Rectal smooth muscle tissue (tissue), 1 donor: ENCODE measurements at regions not wholly inside any gene's neighbourhood (a gene's known extent, or its start where the extent isn't known, plus 50 kb on each side); places are given as distances from the start of the nearest gene placed in this dataset.
A peak's percentile ranks its signal among the peaks of the same experiment; 100 is the strongest.
"Not testable (repeated sequence)": the region's sequence is repeated elsewhere in the genome, so short reads cannot be mapped to it uniquely, and the experiment has no call there.

Experiments
- H3K27ac ChIP-seq: one replicate; pipeline ENCODE4 v1.7.0; 2013; ENCODE audit warnings: low read depth, low read length, inconsistent platforms
- H3K27me3 ChIP-seq: one replicate; pipeline ENCODE4 v1.7.0; 2013; ENCODE audit warnings: low read length; ENCODE audit not compliant: control insufficient read depth, insufficient read depth
- H3K36me3 ChIP-seq: one replicate; pipeline ENCODE4 v1.7.0; 2013; ENCODE audit warnings: low read length; ENCODE audit not compliant: control insufficient read depth, insufficient read depth
- H3K4me1 ChIP-seq: one replicate; pipeline ENCODE4 v1.7.0; 2013; ENCODE audit warnings: low read length; ENCODE audit not compliant: control insufficient read depth, insufficient read depth
- H3K4me3 ChIP-seq: one replicate; pipeline ENCODE4 v1.7.0; 2013; ENCODE audit warnings: low read length
- H3K9ac ChIP-seq: one replicate; pipeline ENCODE4 v1.7.0; 2013; ENCODE audit warnings: low read length

DNA sequence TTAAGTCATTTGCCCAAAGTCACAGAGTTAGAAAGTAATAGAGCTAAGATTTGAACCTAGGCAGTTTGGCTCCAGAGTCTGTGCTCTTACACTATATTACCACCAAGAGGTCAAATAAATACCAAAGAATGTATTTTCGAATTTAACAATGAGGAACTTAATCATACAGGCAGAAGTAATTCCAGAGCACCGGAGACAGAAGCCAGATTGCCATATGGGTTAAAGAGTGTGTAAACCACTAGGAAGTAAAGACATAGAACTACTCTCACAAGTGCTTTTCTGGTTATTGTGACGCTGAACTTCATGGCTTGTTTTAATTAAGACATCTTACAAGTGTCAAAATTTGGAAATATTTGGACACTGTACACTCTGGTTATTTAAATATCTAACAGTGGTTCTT lies 114.5 kb upstream of the NBPF19 start:
- not testable (repeated sequence) for H3K36me3 ChIP-seq, H3K4me1 ChIP-seq, H3K27me3 ChIP-seq, H3K27ac ChIP-seq, H3K4me3 ChIP-seq, H3K9ac ChIP-seq

- not testable (repeated sequence) for H3K27ac ChIP-seq, H3K36me3 ChIP-seq, H3K9ac ChIP-seq, H3K4me3 ChIP-seq, H3K4me1 ChIP-seq, H3K27me3 ChIP-seq
Measured at GRCh38 chr1:149361310-149361709, 113.5 kb upstream of the NBPF19 start.

GRCh38 chr1:149364188-149364981 lies 110.5 kb upstream of the NBPF19 start:
- not testable (repeated sequence) for H3K27ac ChIP-seq, H3K9ac ChIP-seq, H3K27me3 ChIP-seq, H3K4me1 ChIP-seq, H3K4me3 ChIP-seq, H3K36me3 ChIP-seq

DNA sequence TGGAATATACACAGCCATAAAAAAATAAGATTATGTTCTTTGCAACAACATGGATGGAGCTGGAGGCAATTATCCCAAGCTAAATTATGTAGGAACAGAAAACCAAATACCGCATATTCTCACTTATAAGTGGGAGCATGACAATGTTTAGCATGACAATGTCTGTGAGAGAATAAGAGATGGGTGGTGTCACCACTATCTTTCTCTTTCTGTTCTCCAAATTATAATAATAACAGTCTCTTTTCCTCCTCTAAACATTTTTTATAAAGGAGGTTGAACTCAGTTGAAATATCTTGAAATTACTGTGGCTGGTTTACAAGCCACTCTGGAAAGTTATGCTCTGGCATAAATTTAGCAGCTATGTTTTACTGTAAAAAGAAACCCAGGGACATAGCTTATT lies 108.4 kb upstream of the NBPF19 start:
- H3K27me3 ChIP-seq, H3K9ac ChIP-seq, H3K4me1 ChIP-seq, H3K4me3 ChIP-seq, H3K36me3 ChIP-seq, H3K27ac ChIP-seq: not testable (repeated sequence)

DNA sequence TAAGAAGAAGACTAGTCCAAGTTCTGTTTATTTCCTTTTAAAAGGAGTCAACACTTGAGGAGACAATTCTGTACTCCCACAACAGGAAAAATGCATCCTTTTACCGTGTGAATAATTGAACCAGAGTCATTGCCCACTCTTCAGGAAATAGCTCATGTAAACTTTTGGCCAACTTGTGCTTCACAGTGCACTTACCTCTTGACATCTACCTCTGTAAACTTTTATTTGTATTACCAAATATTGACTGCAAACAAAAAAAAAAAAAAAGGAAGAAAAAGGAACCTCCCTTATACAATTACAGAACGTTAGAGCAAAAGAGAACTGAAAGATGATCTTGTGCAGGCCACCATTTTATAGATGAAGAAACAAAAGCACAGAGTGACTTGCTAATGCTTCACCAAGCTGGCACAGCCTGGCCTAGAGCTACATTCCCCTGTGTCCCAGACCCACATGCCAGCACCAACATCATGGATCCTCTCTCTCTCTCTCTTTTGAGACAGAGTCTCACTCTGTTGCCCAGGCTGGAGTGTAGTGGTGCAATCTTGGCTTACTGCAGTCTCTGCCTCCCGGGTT lies 107.3 kb upstream of the NBPF19 start:
- H3K9ac ChIP-seq, H3K36me3 ChIP-seq, H3K4me3 ChIP-seq, H3K27me3 ChIP-seq, H3K27ac ChIP-seq, H3K4me1 ChIP-seq: not testable (repeated sequence)

DNA sequence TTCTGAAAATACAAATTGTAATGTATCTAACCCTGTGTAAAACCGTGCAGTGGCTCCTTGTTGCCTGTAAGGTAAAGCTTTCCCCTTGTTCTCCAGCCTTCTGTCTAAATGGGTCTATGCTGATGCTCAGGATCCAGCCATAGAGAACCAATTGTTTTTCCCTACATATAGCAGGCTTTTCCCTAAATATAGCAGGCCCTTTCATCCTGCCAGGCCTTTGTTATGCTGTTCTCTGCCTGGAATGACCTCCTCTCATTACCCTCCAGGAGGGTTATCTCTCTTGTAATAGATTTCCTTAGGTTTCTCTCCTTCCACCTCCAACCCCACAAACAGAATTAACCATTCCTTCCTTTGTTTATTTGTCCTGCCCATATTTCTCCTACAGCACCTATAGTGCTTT lies 106.5 kb upstream of the NBPF19 start:
- H3K9ac ChIP-seq, H3K4me1 ChIP-seq, H3K4me3 ChIP-seq, H3K27me3 ChIP-seq, H3K36me3 ChIP-seq, H3K27ac ChIP-seq: not testable (repeated sequence)

DNA sequence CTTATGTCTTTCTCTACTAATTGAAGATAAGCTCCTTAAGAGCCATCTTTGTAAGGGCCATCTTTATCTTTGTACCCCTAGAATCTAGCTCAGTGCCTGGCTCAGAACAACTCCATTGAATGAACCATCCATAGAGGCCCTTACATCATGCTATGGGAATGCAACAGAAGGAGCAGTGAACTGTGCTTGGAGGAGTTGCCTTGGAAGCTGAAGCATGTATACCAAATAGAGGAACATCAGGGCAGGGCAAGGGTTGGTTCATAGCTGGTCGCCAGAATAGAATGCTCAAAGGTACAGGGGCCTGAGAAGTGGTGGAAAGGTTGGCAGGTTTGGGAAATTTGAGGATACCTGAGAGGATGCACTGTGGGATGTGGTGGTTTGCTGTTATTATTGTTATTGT lies 105.8 kb upstream of the NBPF19 start:
- H3K27ac ChIP-seq, H3K36me3 ChIP-seq, H3K27me3 ChIP-seq, H3K4me1 ChIP-seq, H3K9ac ChIP-seq, H3K4me3 ChIP-seq: not testable (repeated sequence)

GRCh38 chr1:149371955-149372354 lies 102.9 kb upstream of the NBPF19 start:
- H3K27me3 ChIP-seq, H3K36me3 ChIP-seq, H3K4me1 ChIP-seq, H3K27ac ChIP-seq, H3K4me3 ChIP-seq, H3K9ac ChIP-seq: not testable (repeated sequence)

DNA sequence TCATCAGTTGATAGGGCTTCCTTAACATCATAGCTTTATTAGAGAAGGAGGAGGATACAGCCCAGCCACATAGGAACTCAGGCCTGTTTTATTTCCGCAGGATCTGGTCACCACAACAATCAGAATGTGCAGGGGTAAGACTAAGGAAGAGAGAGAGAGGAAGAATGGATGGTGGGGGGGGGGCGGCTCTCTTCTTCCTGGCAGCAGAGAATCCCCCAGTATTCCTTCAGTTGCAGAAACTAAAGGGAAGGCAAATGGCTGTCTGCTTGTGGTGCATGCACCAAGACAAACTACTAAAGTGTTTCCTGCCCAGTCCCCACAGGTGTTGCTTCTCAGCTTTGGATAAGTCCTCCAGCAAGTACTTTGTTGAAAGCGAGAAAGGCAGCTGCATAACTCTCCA lies 96.4 kb upstream of the NBPF19 start:
- not testable (repeated sequence) for H3K4me1 ChIP-seq, H3K4me3 ChIP-seq, H3K9ac ChIP-seq, H3K36me3 ChIP-seq, H3K27me3 ChIP-seq, H3K27ac ChIP-seq

GRCh38 chr1:149390173-149390926 lies 84.5 kb upstream of the NBPF19 start:
- peak overlapping the region; percentile 61 for H3K4me3 ChIP-seq
- not testable (repeated sequence) for H3K27me3 ChIP-seq, H3K36me3 ChIP-seq, H3K4me1 ChIP-seq, H3K9ac ChIP-seq
- peak overlapping the region; percentile 24 for H3K27ac ChIP-seq

DNA sequence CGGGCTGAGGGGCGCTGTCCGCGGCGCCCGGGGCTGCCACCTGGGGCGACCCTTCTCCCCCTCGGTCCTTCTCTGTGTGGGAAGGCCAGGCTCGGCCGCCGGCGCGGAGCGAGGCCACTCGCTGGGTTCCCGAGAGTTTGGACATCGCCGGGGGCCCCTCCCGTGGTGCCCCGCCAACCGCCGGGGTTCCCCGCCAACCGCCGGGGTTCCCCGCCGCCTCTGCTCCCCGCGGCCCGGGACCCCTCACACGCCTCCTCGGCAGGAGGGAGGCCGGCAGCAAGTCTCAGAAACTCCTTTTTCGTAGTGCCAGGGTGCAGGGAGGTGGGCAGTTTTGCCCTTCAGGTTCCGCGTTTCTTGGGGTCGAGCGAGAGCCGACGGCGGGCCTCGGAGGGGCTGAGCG lies 83.9 kb upstream of the NBPF19 start:
- H3K27me3 ChIP-seq, H3K4me1 ChIP-seq, H3K36me3 ChIP-seq, H3K9ac ChIP-seq: not testable (repeated sequence)
- H3K4me3 ChIP-seq = peak overlapping the region; percentile 41
- H3K27ac ChIP-seq = peak overlapping the region; percentile 24

DNA sequence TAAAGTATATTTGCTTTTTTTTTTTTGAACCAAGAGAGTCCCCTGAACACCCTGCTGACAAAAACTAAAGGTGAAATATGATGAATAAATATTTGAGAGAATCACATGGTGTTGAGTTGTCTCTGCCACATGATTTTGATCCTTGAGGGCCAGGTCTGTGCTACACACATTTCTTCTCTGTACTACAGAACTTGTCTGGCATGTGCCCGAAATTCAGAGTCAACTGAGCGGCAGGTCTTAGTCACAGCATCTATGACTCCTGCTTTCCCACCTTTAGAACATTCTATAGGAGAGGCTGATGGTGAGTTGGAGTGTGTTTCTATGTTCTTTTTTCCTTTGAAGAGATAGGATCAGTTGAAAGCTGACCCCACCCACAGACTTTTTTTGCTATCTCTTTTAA lies 79.0 kb upstream of the NBPF19 start:
- H3K4me1 ChIP-seq, H3K27ac ChIP-seq, H3K36me3 ChIP-seq, H3K9ac ChIP-seq, H3K27me3 ChIP-seq, H3K4me3 ChIP-seq: not testable (repeated sequence)

- not testable (repeated sequence) for H3K9ac ChIP-seq, H3K4me3 ChIP-seq, H3K4me1 ChIP-seq, H3K27me3 ChIP-seq, H3K36me3 ChIP-seq, H3K27ac ChIP-seq
Measured at GRCh38 chr1:149398527-149398926, 76.3 kb upstream of the NBPF19 start.
